Left kidney (tissue), 1 donor: ENCODE measurements at regions not wholly inside any gene's neighbourhood (a gene's known extent, or its start where the extent isn't known, plus 50 kb on each side); places are given as distances from the start of the nearest gene placed in this dataset.
A peak's percentile ranks its signal among the peaks of the same experiment; 100 is the strongest.
"Not testable (repeated sequence)": the region's sequence is repeated elsewhere in the genome, so short reads cannot be mapped to it uniquely, and the experiment has no call there.

Experiments used
- DNase-seq: peaks from one replicate; pipeline ENCODE4 v3.0.0-alpha.2; 2013

DNA sequence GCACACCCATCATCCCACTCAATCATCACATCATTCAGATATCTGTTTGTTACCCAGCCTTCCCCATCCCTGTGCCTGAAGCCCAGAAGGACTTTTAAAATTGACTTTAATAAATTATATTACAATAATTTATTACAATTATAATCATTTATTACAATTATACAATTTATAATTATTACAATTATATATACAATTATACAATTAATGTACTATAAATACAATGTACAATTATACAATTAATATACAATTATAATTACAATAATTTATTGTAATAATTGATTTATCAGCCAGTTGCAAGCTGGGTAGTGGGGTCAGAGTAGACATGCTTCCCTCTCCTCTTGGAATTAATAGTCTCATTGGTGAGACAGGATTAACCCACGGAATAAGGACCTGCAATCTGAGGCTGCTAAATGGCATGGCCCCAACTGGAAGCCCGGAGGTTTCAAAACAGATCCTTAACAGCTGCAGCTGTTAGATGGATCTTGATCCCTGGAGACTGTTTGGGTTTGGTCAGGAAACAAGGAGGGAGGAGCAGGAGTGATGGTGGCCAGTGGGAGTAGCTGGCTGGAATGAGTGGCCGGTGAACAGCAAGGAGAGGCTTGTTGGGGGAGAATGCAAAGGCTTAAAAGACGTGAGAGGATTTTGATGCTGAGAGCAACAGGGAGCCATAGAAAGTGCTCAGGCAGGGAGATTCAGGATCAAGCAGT, 402.8 kb upstream of the PODXL start:
- DNase-seq, result no peak

- DNase-seq, result no peak
Observed at GRCh38 chr7:131957338-131958020, 401.1 kb upstream of the PODXL start.

GRCh38 chr7:131956864-131957263, 400.4 kb upstream of the PODXL start:
- no peak for DNase-seq

DNA sequence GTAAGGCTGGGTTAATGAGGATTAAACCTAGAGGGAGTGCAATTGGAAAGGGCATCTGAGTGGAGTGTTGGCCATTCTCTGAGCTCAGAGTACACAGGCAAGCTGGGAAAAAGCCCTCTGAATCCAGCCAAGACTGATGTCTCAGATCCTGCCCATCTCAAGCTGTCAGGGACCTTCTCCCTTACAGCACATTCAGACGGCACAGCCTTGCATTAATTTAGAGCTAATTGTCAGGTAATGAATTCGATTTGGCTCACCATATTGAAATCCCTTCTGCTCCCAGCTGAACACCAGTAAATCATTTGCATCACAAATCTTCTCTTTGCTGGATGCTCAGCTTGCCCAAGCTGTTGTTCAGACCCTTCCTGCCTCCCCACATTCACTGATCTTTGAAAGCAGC, 399.3 kb upstream of the PODXL start:
- no peak for DNase-seq

- no peak for DNase-seq
Observed at GRCh38 chr7:131953184-131953583, 396.8 kb upstream of the PODXL start.

DNA sequence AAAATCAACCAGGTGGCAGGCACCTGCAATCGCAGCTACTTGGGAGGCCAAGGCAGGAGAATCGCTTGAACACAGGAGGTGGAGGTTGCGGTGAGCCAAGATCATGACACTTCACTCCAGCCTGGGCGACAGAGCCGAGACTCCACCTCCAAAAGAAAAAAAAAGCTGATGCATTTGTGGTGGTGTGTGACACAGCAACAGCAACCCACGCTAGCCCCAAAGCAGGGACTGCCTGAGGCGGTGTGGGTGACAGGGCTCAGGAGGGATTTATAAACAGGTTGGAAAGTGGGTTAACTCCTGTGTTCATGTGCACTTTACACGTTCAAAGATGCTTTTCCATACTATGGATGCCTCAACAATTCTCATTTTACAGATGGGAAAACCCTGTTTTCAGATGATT, 395.9 kb upstream of the PODXL start:
- DNase-seq, result no peak

DNA sequence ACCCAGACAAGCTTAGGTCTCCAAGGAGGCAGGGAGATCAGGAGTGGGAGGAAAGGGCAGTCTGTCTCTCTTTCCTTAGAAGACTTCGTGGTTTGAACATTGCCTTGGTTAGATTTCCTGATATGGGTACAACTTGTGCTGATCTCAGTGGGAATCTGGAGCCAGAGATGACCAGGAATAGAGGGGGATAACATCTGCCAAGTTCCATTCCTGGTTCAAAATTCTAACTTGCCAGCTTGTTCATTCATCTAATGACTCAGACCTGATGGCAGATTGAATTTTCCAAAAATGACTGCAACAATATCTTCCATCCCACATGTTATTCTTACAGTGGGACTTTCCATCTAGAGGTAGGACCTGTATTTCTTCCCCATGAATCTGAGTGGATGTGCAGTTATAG, 394.3 kb upstream of the PODXL start:
- DNase-seq, result no peak

DNA sequence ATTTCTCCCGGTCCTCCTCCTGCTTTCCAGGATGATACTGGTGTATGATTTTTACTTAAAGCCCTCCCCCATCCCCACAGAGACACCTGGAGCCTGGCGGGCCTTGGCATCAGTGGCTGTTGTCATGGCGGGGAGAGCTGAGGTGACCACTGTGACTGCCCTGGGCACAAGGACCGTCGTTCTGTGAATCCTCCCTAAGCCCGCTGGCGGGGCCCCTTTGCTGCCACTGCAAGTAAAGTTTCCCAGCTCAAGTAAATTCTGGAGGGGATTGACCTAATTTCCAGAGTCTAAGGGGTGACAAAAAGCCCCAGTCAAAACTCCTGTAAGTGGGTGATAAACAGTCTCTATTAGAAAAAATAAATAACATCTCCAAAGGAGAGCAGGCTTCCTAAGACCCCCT, 393.2 kb upstream of the PODXL start:
- no peak for DNase-seq

DNA sequence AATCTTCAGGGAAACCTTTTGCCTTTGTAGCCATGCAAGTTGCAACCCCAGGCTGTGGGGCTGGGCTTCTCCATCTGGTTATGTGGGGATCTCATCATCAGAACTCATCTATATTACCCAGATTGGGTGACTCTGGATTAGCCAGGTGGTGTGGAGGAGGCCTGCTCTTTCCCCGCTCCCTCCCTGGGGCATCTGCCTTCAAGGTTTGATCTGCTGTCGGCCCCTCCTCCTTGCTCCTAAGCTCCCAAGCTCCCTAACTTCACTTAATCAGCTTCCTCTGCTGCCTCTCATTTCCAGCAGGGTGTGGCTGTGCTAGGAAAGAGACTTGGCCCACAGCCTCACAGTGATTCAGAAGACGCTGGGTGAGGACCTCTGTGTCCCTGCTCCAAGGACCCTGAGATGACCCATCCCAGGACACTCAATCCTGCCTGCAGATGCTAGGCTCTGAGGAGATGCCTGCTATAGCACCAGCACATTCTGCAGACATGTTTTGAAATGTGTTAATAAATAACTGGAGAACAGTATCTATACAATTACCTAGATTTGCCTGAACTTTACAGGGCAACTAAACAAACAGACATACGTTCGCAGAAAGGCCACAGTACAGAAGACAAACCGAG, 392.1 kb upstream of the PODXL start:
- no peak for DNase-seq

DNA sequence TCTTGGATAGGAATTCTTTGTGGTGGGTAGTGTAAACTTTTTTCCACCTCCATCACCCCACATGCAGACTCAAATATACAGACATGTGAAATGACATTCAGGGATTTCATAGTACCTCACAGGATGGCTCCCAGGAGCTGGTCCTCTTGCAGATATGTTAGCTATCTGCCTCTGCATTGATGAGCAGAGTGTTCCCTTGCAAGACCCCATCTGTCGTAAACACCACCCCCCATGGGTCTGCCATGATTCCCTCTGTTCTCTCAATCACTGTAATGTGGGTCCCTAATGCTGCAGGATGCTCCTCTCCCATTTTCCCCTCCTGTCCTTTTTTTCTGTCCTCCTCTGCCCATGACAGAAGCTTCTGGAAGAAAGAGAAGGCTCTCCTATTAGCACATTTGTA, 391.2 kb upstream of the PODXL start:
- no peak for DNase-seq

- DNase-seq, result no peak
Observed at GRCh38 chr7:131945957-131946544, 389.6 kb upstream of the PODXL start.

GRCh38 chr7:131945313-131945911, 389.0 kb upstream of the PODXL start:
- peak; percentile 60 for DNase-seq

DNA sequence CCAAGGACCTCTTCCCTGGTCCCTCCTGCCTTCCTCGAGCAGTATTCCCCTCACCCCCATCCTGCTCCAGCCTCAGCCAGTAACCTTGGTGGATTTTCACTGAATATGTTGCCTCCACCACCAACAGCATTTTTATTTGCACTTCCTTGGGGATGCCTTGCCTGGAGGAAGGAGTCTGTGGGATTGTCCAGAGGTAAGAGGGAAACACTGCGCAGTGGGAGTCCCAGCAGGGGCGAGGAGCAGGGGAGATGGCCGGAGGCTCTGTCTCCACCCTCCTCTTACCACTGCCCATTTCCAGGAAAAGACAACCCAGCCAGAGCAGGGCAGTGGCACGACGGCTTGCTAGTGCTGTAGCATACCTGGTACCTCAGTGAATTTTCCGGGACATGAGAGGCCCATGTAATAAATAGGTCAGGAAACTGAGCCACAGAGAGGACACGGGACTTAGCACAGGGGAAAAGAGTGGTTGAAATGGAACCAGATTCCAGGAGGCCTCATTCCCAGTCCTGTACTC, 388.2 kb upstream of the PODXL start:
- no peak for DNase-seq

- DNase-seq, result no peak
Observed at GRCh38 chr7:131943646-131944045, 387.2 kb upstream of the PODXL start.

- DNase-seq, result no peak
Observed at GRCh38 chr7:131943211-131943610, 386.8 kb upstream of the PODXL start.

GRCh38 chr7:131942287-131943150, 386.1 kb upstream of the PODXL start:
- DNase-seq, result no peak

GRCh38 chr7:131941291-131941690, 384.9 kb upstream of the PODXL start:
- no peak for DNase-seq

- no peak for DNase-seq
Observed at GRCh38 chr7:131940621-131941165, 384.3 kb upstream of the PODXL start.

GRCh38 chr7:131938788-131939187, 382.4 kb upstream of the PODXL start:
- DNase-seq, result not testable (repeated sequence)

- DNase-seq, result no peak
Observed at GRCh38 chr7:131937868-131938267, 381.4 kb upstream of the PODXL start.

- DNase-seq, result no peak
Observed at GRCh38 chr7:131935180-131935579, 378.8 kb upstream of the PODXL start.
